ENCODE measurements at regions not wholly inside any gene's neighbourhood (a gene's known extent, or its start where the extent isn't known, plus 50 kb on each side); places are given as distances from the start of the nearest gene placed in this dataset.

DNA sequence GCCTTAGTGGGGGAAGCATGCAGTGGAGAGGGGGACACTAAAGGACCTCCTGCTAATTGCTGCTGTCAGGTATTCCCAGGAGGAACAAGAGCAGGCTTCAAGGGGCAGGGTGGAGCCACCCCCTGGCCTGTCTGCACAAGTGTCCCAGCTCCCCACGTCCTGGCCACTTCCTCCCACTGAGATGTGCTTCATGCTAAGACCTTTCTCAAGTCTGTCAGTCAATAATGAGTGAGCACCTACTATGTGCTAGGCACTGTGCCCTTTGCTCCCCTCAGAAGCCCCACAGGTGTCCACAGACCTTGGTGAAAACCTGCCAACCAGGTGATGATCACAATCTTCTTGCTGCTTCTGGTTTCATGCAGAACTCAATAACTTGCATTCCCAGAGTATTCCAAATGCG lies 147.9 kb downstream of the UNC5CL start:
- TF ChIP-seq MYC (IDR thresholded peaks at IDR 0.05; ENCODE audit: low read depth, low read length) (no peak), GATA2 (IDR thresholded peaks at IDR 0.05; ENCODE audit: insufficient read depth, insufficient read length, low read depth, low read length) (no peak), FOS (IDR thresholded peaks at IDR 0.05; ENCODE audit: borderline replicate concordance, insufficient read depth, low read length) (no peak), POLR2AphosphoS5 (IDR thresholded peaks at IDR 0.05; ENCODE audit: insufficient read depth, low read depth, low read length) (no peak), JUN (IDR thresholded peaks at IDR 0.05; ENCODE audit: borderline replicate concordance, insufficient read depth, insufficient read length, low read depth) (no peak), EZH2 (IDR thresholded peaks at IDR 0.05; ENCODE audit: borderline replicate concordance, low read depth, low read length, severe bottlenecking) (no peak), POLR2A (IDR thresholded peaks at IDR 0.05; ENCODE audit: low read depth, low read length) (no peak)
- TF ChIP-seq, protein P1, sequence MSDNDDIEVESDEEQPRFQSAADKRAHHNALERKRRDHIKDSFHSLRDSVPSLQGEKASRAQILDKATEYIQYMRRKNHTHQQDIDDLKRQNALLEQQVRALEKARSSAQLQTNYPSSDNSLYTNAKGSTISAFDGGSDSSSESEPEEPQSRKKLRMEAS (IDR thresholded peaks at IDR 0.05; ENCODE audit: insufficient read depth, insufficient read length), result no peak
- TF ChIP-seq, protein P2, sequence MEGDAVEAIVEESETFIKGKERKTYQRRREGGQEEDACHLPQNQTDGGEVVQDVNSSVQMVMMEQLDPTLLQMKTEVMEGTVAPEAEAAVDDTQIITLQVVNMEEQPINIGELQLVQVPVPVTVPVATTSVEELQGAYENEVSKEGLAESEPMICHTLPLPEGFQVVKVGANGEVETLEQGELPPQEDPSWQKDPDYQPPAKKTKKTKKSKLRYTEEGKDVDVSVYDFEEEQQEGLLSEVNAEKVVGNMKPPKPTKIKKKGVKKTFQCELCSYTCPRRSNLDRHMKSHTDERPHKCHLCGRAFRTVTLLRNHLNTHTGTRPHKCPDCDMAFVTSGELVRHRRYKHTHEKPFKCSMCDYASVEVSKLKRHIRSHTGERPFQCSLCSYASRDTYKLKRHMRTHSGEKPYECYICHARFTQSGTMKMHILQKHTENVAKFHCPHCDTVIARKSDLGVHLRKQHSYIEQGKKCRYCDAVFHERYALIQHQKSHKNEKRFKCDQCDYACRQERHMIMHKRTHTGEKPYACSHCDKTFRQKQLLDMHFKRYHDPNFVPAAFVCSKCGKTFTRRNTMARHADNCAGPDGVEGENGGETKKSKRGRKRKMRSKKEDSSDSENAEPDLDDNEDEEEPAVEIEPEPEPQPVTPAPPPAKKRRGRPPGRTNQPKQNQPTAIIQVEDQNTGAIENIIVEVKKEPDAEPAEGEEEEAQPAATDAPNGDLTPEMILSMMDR (IDR thresholded peaks at IDR 0.05; ENCODE audit: extremely low read depth in 1 of 2, insufficient read depth in 1 of 2, low read depth in 1 of 2, low read length in 2 of 2), result no peak

More for the DNA sequence above, 147.9 kb downstream of the UNC5CL start:
- H3K4me3 ChIP-seq (replicated peaks in 1 of 3; ENCODE audit: insufficient read depth in 1 of 3, low read depth in 1 of 3, low read length in 3 of 3), result no peak overlapping the region
- BruUV-seq (replicated peaks), result no TSS peak
- no peak for DNase-seq (ENCODE audit: low read depth, low spot score)
- peaks cover 8% of the 10 kb centered on the region for H3K4me1 ChIP-seq (ENCODE audit: control insufficient read depth, extremely low read depth, insufficient read depth, low read length)
- H3K27me3 ChIP-seq (ENCODE audit: control insufficient read depth in 2 of 2, insufficient read depth in 2 of 2, low read length in 2 of 2), result peaks cover 2 to 6% of the 10 kb centered on the region in 2 experiments
- H3K9ac ChIP-seq (replicated peaks; ENCODE audit: extremely low read depth, insufficient read depth, low read length), result no peak overlapping the region
- H3K4me2 ChIP-seq (ENCODE audit: insufficient read depth, low read length), result no peak overlapping the region
- ChIA-PET CTCF (interaction anchor here (1.7 to 3.2 kb wide), 2 partner anchors 137 to 150 kb away, joined by 5 to 8 read pairs; no protein-coding TSS in a partner anchor), POLR2A (no interaction called here)
- FAIRE-seq, result no peak
- no peaks in the 10 kb centered on the region for H3K9me3 ChIP-seq (replicated peaks; ENCODE audit: control insufficient read depth, insufficient read depth, low read length)
- no peaks in the 10 kb centered on the region for H3K36me3 ChIP-seq (ENCODE audit: control insufficient read depth in 2 of 2, extremely low read depth in 1 of 2, insufficient read depth in 2 of 2, low read length in 2 of 2)
- no peak overlapping the region for H3K27ac ChIP-seq (ENCODE audit: insufficient read depth, low read depth, low read length)
- no peaks in the 10 kb centered on the region for H3K9me1 ChIP-seq (replicated peaks; ENCODE audit: control insufficient read depth, extremely low read depth, insufficient read depth, low read length)
- H4K20me1 ChIP-seq (replicated peaks; ENCODE audit: control insufficient read depth, extremely low read depth, insufficient read depth, low read length), result no peaks in the 10 kb centered on the region
- no peaks in the 10 kb centered on the region for H3K79me2 ChIP-seq (ENCODE audit: control insufficient read depth, insufficient read depth, low read length)
- dilution Hi-C loops (cut with MboI; ENCODE audit: extremely low pct_ligation_motif_present, low sequenced_read_pairs) (no loop called here), intact Hi-C loops (cut with micrococcal nuclease) (no loop called here)
- no peak overlapping the region for H2AFZ ChIP-seq (ENCODE audit: low read depth, low read length)
